SK-N-SH (cell line): ENCODE measurements at regions not wholly inside any gene's neighbourhood (a gene's known extent, or its start where the extent isn't known, plus 50 kb on each side); places are given as distances from the start of the nearest gene placed in this dataset.

Experiments used
- CTCF ChIA-PET: fragments of 300-600, 350-600 bp; formaldehyde crosslinking; extraction: SDS; loops from one replicate; lab custom pipeline; 2021; lab: Yijun Ruan, JAX
- POLR2A ChIA-PET: fragments of 350-600 bp; sonication (Branson Sonifier 250); formaldehyde crosslinking; extraction: SDS; loops from one replicate; lab custom pipeline; 2020; ENCODE audit warnings: antibody characterized with exemption, inconsistent platforms; lab: Yijun Ruan, JAX
- DNase-seq: peaks from one replicate; pipeline ENCODE4 v3.0.0; 2012
- H2AFZ ChIP-seq: fragments of 200-600 bp; sonication (generic); 2 replicates; pipeline ENCODE4 v1.8.1; 2016; ENCODE audit warnings: antibody characterized with exemption, mild to moderate bottlenecking, low read depth
- H3F3A ChIP-seq: fragments of 200-600 bp; sonication (generic); replicated peaks from 2 replicates; pipeline ENCODE3; 2016; ENCODE audit warnings: antibody characterized with exemption, mild to moderate bottlenecking; ENCODE audit not compliant: insufficient read depth
- H3K27ac ChIP-seq, 2 experiments: fragments of 200-500 bp in 1 of 2; fragments of 200-600 bp in 1 of 2; sonication (Bioruptor generic) in 1 of 2; sonication (generic), shearing (Covaris generic) in 1 of 2; 2 replicates each; pipeline versions ENCODE4 v1.5.1 to v1.6.1; 2014 to 2016; ENCODE audit warnings: low read depth in 2 of 2, inconsistent platforms in 1 of 2, low read length in 1 of 2, mild to moderate bottlenecking in 1 of 2, mixed read lengths in 1 of 2
- H3K27me3 ChIP-seq: fragments of 200-600 bp; sonication (generic), shearing (Covaris generic); 2 replicates; pipeline ENCODE4 v1.6.1; 2016; ENCODE audit warnings: mixed run types; ENCODE audit not compliant: insufficient read depth
- H3K36me3 ChIP-seq, 2 experiments: fragments of 200-500 bp in 1 of 2; fragments of 200-600 bp in 1 of 2; sonication (Bioruptor generic) in 1 of 2; sonication (generic) in 1 of 2; replicated peaks in 1 of 2; 2 replicates each; pipeline versions ENCODE3 to v1.5.1; 2014 to 2016; ENCODE audit warnings: low read length in 1 of 2, mild to moderate bottlenecking in 1 of 2; ENCODE audit not compliant: insufficient read depth in 2 of 2, control insufficient read depth in 1 of 2
- H3K4me1 ChIP-seq, 2 experiments: fragments of 200-500 bp in 1 of 2; fragments of 200-600 bp in 1 of 2; sonication (Bioruptor generic) in 1 of 2; sonication (generic), shearing (Covaris generic) in 1 of 2; 2 replicates each; pipeline versions ENCODE4 v1.5.1 to v1.6.1; 2014 to 2016; ENCODE audit warnings: low read depth in 1 of 2, low read length in 1 of 2, mixed run types in 1 of 2; ENCODE audit not compliant: insufficient read depth in 2 of 2, control insufficient read depth in 1 of 2
- H3K4me2 ChIP-seq: fragments of 200-600 bp; sonication (generic), shearing (Covaris generic); 2 replicates; pipeline ENCODE4 v1.6.1; 2017; ENCODE audit warnings: mixed run types
- H3K4me3 ChIP-seq, 2 experiments: fragments of 200-500 bp in 1 of 2; fragments of 200-600 bp in 1 of 2; sonication (Bioruptor generic) in 1 of 2; sonication (generic), shearing (Covaris generic) in 1 of 2; 2 replicates each; pipeline versions ENCODE4 v1.5.1 to v1.8.1; 2014 to 2016; ENCODE audit warnings: low read depth in 2 of 2, inconsistent platforms in 1 of 2, low read length in 1 of 2, mild to moderate bottlenecking in 1 of 2, mixed read lengths in 1 of 2, moderate library complexity in 1 of 2
- H3K79me2 ChIP-seq: fragments of 200-600 bp; sonication (generic); 2 replicates; pipeline ENCODE4 v1.8.1; 2017; ENCODE audit warnings: mild to moderate bottlenecking; ENCODE audit not compliant: insufficient read depth
- H3K9ac ChIP-seq: fragments of 200-600 bp; sonication (generic); 2 replicates; pipeline ENCODE4 v1.6.1; 2017; ENCODE audit warnings: mixed run types
- H3K9me2 ChIP-seq: fragments of 200-600 bp; sonication (generic); 2 replicates; pipeline ENCODE4 v1.6.1; 2017; ENCODE audit warnings: mixed run types
- H3K9me3 ChIP-seq: fragments of 200-600 bp; sonication (generic); 2 replicates; pipeline ENCODE4 v1.6.1; 2017; ENCODE audit warnings: mixed run types, mild to moderate bottlenecking, moderate library complexity
- H4K20me1 ChIP-seq: fragments of 200-600 bp; sonication (generic); 2 replicates; pipeline ENCODE4 v1.6.1; 2017; ENCODE audit warnings: mild to moderate bottlenecking, mixed run types; ENCODE audit not compliant: insufficient read depth
- CHD2 ChIP-seq: fragments of 150-350 bp; IDR thresholded peaks from 2 replicates; pipeline ENCODE4 v1.6.1; 2018; ENCODE audit warnings: low read length; ENCODE audit not compliant: partially characterized antibody
- ELF1 ChIP-seq: IDR thresholded peaks from 2 replicates; pipeline ENCODE4 v1.4.0; 2012
- EP300 ChIP-seq, 2 experiments: IDR thresholded peaks; 2 replicates each; pipeline versions ENCODE4 v1.4.0 to v1.6.1; 2012; ENCODE audit warnings: borderline replicate concordance in 1 of 2, low read depth in 1 of 2, low read length in 1 of 2
- FOSL2 ChIP-seq: IDR thresholded peaks from 2 replicates; pipeline ENCODE4 v1.4.0; 2012; ENCODE audit warnings: low read depth, mild to moderate bottlenecking, moderate library complexity, borderline replicate concordance
- FOXJ3 ChIP-seq: sonication (generic); formaldehyde crosslinking; IDR thresholded peaks from 2 replicates; pipeline ENCODE4 v1.5.1; 2020; ENCODE audit warnings: mild to moderate bottlenecking, missing genetic modification reagents
- FOXM1 ChIP-seq: IDR thresholded peaks from 2 replicates; pipeline ENCODE4 v1.4.0; 2012; ENCODE audit warnings: low read depth, mild to moderate bottlenecking
- GABPA ChIP-seq: IDR thresholded peaks from 2 replicates; pipeline ENCODE4 v1.4.0; 2012; ENCODE audit warnings: low read depth, mild to moderate bottlenecking
- IRF3 ChIP-seq: fragments of 150-350 bp; IDR thresholded peaks from 2 replicates; pipeline ENCODE4 v1.6.1; 2016; ENCODE audit warnings: mild to moderate bottlenecking, low read depth, low read length
- JUND ChIP-seq: IDR thresholded peaks from 2 replicates; pipeline ENCODE4 v1.4.0; 2012
- SMC3 ChIP-seq: IDR thresholded peaks from 2 replicates; pipeline ENCODE4 v1.6.1; 2012; ENCODE audit warnings: low read depth, low read length, improper control_type of control experiment
- TEAD4 ChIP-seq: IDR thresholded peaks from 2 replicates; pipeline ENCODE4 v1.4.0; 2012; ENCODE audit warnings: mild to moderate bottlenecking, borderline replicate concordance; ENCODE audit not compliant: insufficient read depth
- WGBS: methylation state at CpG from one replicate; pipeline ENCODE4 v1.1.6; 2017; ENCODE audit warnings: low lambda C conversion rate; 5-methylcytosine and 5-hydroxymethylcytosine counted together

GRCh38 chr13:95498886-95499285 is 53.6 kb upstream of the CLDN10 start:
- DNase-seq, result no peak
- H4K20me1 ChIP-seq, result no peaks in the 10 kb centered on the region
- peaks cover 0 to 4% of the 10 kb centered on the region in 2 experiments; a peak in 1 of 4 replicates for H3K4me1 ChIP-seq
- CTCF ChIA-PET, result interaction anchor here (0.9 to 3.0 kb wide), 2 partner anchors 38 to 335 kb away, joined by 3 to 13 read pairs; no protein-coding TSS in a partner anchor
- TF ChIP-seq TEAD4, result no peak
- no peak for TF ChIP-seq ELF1
- TF ChIP-seq IRF3, result no peak
- no peak for TF ChIP-seq SMC3
- no peak for TF ChIP-seq JUND
- TF ChIP-seq, all 33 proteins: peak for 0
- Histone ChIP-seq H3K9me3 (no peaks in the 10 kb centered on the region), H3K9me2 (no peaks in the 10 kb centered on the region), H3K36me3 (no peaks in the 10 kb centered on the region), H3K9ac (no peak overlapping the region), H3K79me2 (no peaks in the 10 kb centered on the region), H3K27ac (no peak overlapping the region), H3K4me2 (no peak overlapping the region), H3K4me3 (no peak overlapping the region), H2AFZ (no peak overlapping the region), H3F3A (no peaks in the 10 kb centered on the region), H3K27me3 (no peaks in the 10 kb centered on the region)
- 74% methylated on average over 8 of the region's 8 CpGs for WGBS
- POLR2A ChIA-PET, result no interaction called here

GRCh38 chr13:95499811-95500712 is 52.5 kb upstream of the CLDN10 start:
- H3K4me2 ChIP-seq, result no peak overlapping the region
- ChIA-PET CTCF (interaction anchor here (0.9 kb wide), 1 partner anchor 334 kb away, joined by 3 read pairs; no protein-coding TSS in a partner anchor), POLR2A (no interaction called here)
- H3K27ac ChIP-seq, result no peak overlapping the region
- H3K4me3 ChIP-seq, result no peak overlapping the region
- TF ChIP-seq FOXM1 (no peak), FOSL2 (no peak), GABPA (no peak), FOXJ3 (CRISPR knock-in tag) (no peak), CHD2 (no peak), EP300 (IDR thresholded peaks at IDR 0.05; ENCODE audit: borderline replicate concordance in 1 of 2, low read depth in 1 of 2, low read length in 1 of 2) (no peak)
- no peaks in the 10 kb centered on the region for H3K9me3 ChIP-seq
- no peaks in the 10 kb centered on the region for H3K27me3 ChIP-seq
- H3K9me2 ChIP-seq, result no peaks in the 10 kb centered on the region
- 61% methylated on average over 6 of the region's 6 CpGs for whole genome bisulfite sequencing
- DNase-seq, result no peak
- peaks cover 0 to 4% of the 10 kb centered on the region in 2 experiments; a peak in 1 of 4 replicates for H3K4me1 ChIP-seq
- H2AFZ ChIP-seq, result no peak overlapping the region
- no peaks in the 10 kb centered on the region for H3K36me3 ChIP-seq
- no peaks in the 10 kb centered on the region for H3F3A ChIP-seq
- no peaks in the 10 kb centered on the region for H3K79me2 ChIP-seq
- no peaks in the 10 kb centered on the region for H4K20me1 ChIP-seq
- H3K9ac ChIP-seq, result no peak overlapping the region
